ENCODE measurements at regions not wholly inside any gene's neighbourhood (a gene's known extent, or its start where the extent isn't known, plus 50 kb on each side); places are given as distances from the start of the nearest gene placed in this dataset.

GRCh38 chr20:50428097-50428828, 81.9 kb upstream of the PTPN1 start:
- Histone ChIP-seq H3K9ac (ENCODE audit: low read depth, low read length, poor library complexity, severe bottlenecking) (no peak overlapping the region), H3K79me2 (ENCODE audit: insufficient read depth, low read length) (no peaks in the 10 kb centered on the region), H3K27me3 (ENCODE audit: insufficient read depth, low read length, poor library complexity, severe bottlenecking) (no peaks in the 10 kb centered on the region), H3K4me3 (ENCODE audit: low read length, poor library complexity, severe bottlenecking) (no peak overlapping the region), H3K36me3 (ENCODE audit: insufficient read depth, low read length) (no peaks in the 10 kb centered on the region), H3K4me1 (ENCODE audit: insufficient read depth, low read length, poor library complexity, severe bottlenecking) (no peaks in the 10 kb centered on the region), H3K4me2 (ENCODE audit: low read depth, low read length, poor library complexity, severe bottlenecking) (no peak overlapping the region), H4K20me1 (ENCODE audit: insufficient read depth, low read length, poor library complexity, severe bottlenecking) (no peaks in the 10 kb centered on the region), H3F3A (ENCODE audit: low read depth) (no peaks in the 10 kb centered on the region), H3K9me2 (replicated peaks; ENCODE audit: low read depth, low read length) (no peaks in the 10 kb centered on the region), H3K9me3 (ENCODE audit: insufficient read depth, low read depth, low read length) (no peaks in the 10 kb centered on the region), H2AFZ (ENCODE audit: low read length) (no peak overlapping the region)
- TF ChIP-seq CTCF (conservative IDR thresholded peaks at IDR 0.05; ENCODE audit: low read length), result no peak
- TF ChIP-seq EZH2phosphoT487 (IDR thresholded peaks at IDR 0.05; ENCODE audit: borderline replicate concordance), result no peak

GRCh38 chr20:50429412-50429811, 80.8 kb upstream of the PTPN1 start:
- TF ChIP-seq EZH2phosphoT487 (IDR thresholded peaks at IDR 0.05; ENCODE audit: borderline replicate concordance) (no peak), CTCF (conservative IDR thresholded peaks at IDR 0.05; ENCODE audit: low read length) (no peak)

GRCh38 chr20:50431066-50431450, 79.1 kb upstream of the PTPN1 start:
- H3K36me3 ChIP-seq (ENCODE audit: insufficient read depth, low read length), result no peaks in the 10 kb centered on the region
- TF ChIP-seq CTCF (conservative IDR thresholded peaks at IDR 0.05; ENCODE audit: low read length), result no peak
- no peak for TF ChIP-seq EZH2phosphoT487 (IDR thresholded peaks at IDR 0.05; ENCODE audit: borderline replicate concordance)
- H3K4me1 ChIP-seq (ENCODE audit: insufficient read depth, low read length, poor library complexity, severe bottlenecking), result no peaks in the 10 kb centered on the region
- no peaks in the 10 kb centered on the region for H3K27me3 ChIP-seq (ENCODE audit: insufficient read depth, low read length, poor library complexity, severe bottlenecking)
- no peaks in the 10 kb centered on the region for H3K9me2 ChIP-seq (replicated peaks; ENCODE audit: low read depth, low read length)
- H3K9me3 ChIP-seq (ENCODE audit: insufficient read depth, low read depth, low read length), result no peaks in the 10 kb centered on the region
- H3K9ac ChIP-seq (ENCODE audit: low read depth, low read length, poor library complexity, severe bottlenecking), result no peak overlapping the region
- H4K20me1 ChIP-seq (ENCODE audit: insufficient read depth, low read length, poor library complexity, severe bottlenecking), result no peaks in the 10 kb centered on the region
- H3K4me2 ChIP-seq (ENCODE audit: low read depth, low read length, poor library complexity, severe bottlenecking), result no peak overlapping the region
- no peak overlapping the region for H3K4me3 ChIP-seq (ENCODE audit: low read length, poor library complexity, severe bottlenecking)
- H3K79me2 ChIP-seq (ENCODE audit: insufficient read depth, low read length), result no peaks in the 10 kb centered on the region
- H2AFZ ChIP-seq (ENCODE audit: low read length), result no peak overlapping the region
- no peaks in the 10 kb centered on the region for H3F3A ChIP-seq (ENCODE audit: low read depth)

More at GRCh38 chr20:50429412-50429811, 80.8 kb upstream of the PTPN1 start:
- Histone ChIP-seq H3K4me3 (ENCODE audit: low read length, poor library complexity, severe bottlenecking) (no peak overlapping the region), H3K9me2 (replicated peaks; ENCODE audit: low read depth, low read length) (no peaks in the 10 kb centered on the region), H3K36me3 (ENCODE audit: insufficient read depth, low read length) (no peaks in the 10 kb centered on the region), H3K4me2 (ENCODE audit: low read depth, low read length, poor library complexity, severe bottlenecking) (no peak overlapping the region), H2AFZ (ENCODE audit: low read length) (no peak overlapping the region), H3F3A (ENCODE audit: low read depth) (no peaks in the 10 kb centered on the region), H3K79me2 (ENCODE audit: insufficient read depth, low read length) (no peaks in the 10 kb centered on the region), H4K20me1 (ENCODE audit: insufficient read depth, low read length, poor library complexity, severe bottlenecking) (no peaks in the 10 kb centered on the region), H3K9me3 (ENCODE audit: insufficient read depth, low read depth, low read length) (no peaks in the 10 kb centered on the region), H3K9ac (ENCODE audit: low read depth, low read length, poor library complexity, severe bottlenecking) (no peak overlapping the region), H3K27me3 (ENCODE audit: insufficient read depth, low read length, poor library complexity, severe bottlenecking) (no peaks in the 10 kb centered on the region), H3K4me1 (ENCODE audit: insufficient read depth, low read length, poor library complexity, severe bottlenecking) (no peaks in the 10 kb centered on the region)

All from Loucy (cell line).